Neural cell (in vitro differentiated cells): ENCODE measurements at regions not wholly inside any gene's neighbourhood (a gene's known extent, or its start where the extent isn't known, plus 50 kb on each side); places are given as distances from the start of the nearest gene placed in this dataset.

Experiments used
- H2AFZ ChIP-seq: fragments of 200-600, 300-800 bp; sonication (generic), shearing (Covaris generic); 2 replicates; pipeline ENCODE4 v1.6.0; 2014; ENCODE audit warnings: low read depth, mild to moderate bottlenecking, antibody characterized with exemption, low read length, moderate library complexity
- H3F3A ChIP-seq: fragments of 200-600 bp; shearing (Covaris generic); 2 replicates; pipeline ENCODE4 v1.6.1; 2016; ENCODE audit warnings: mild to moderate bottlenecking, moderate library complexity, mixed read lengths, antibody characterized with exemption, low read length; ENCODE audit not compliant: insufficient read depth, poor library complexity, severe bottlenecking
- H3K27ac ChIP-seq: fragments of 200-600, 300-800 bp; sonication (generic), shearing (Covaris generic); 2 replicates; pipeline ENCODE4 v1.5.1; 2014; ENCODE audit warnings: mild to moderate bottlenecking, low read length, moderate library complexity
- H3K27me3 ChIP-seq: fragments of 300-800, 200-600 bp; sonication (generic), shearing (Covaris generic); 2 replicates; pipeline ENCODE4 v1.6.0; 2014; ENCODE audit warnings: mild to moderate bottlenecking, low read depth, low read length, moderate library complexity; ENCODE audit not compliant: insufficient read depth
- H3K36me3 ChIP-seq: fragments of 300-800, 200-600 bp; sonication (generic), shearing (Covaris generic); 2 replicates; pipeline ENCODE4 v1.5.1; 2014; ENCODE audit warnings: mild to moderate bottlenecking, antibody characterized with exemption, low read length, moderate library complexity; ENCODE audit not compliant: insufficient read depth
- H3K4me2 ChIP-seq: fragments of 300-800, 200-600 bp; sonication (generic), shearing (Covaris generic); 2 replicates; pipeline ENCODE4 v1.6.0; 2014; ENCODE audit warnings: mild to moderate bottlenecking, low read length
- H3K4me3 ChIP-seq: fragments of 300-800, 200-600 bp; sonication (generic), shearing (Covaris generic); 2 replicates; pipeline ENCODE4 v1.5.1; 2014; ENCODE audit warnings: mild to moderate bottlenecking, low read length, moderate library complexity
- H3K79me2 ChIP-seq: fragments of 200-600 bp; shearing (Covaris generic); replicated peaks from 2 replicates; pipeline ENCODE4 v1.6.0; 2014; ENCODE audit warnings: mild to moderate bottlenecking, low read length, moderate library complexity; ENCODE audit not compliant: insufficient read depth
- H3K9ac ChIP-seq: fragments of 300-800, 200-600 bp; sonication (generic), shearing (Covaris generic); 2 replicates; pipeline ENCODE4 v1.6.1; 2016; ENCODE audit warnings: mild to moderate bottlenecking, low read length, mixed read lengths
- H3K9me2 ChIP-seq: fragments of 200-600 bp; shearing (Covaris generic); 2 replicates; pipeline ENCODE4 v1.6.1; 2016; ENCODE audit warnings: mild to moderate bottlenecking, low read length, mixed read lengths; ENCODE audit not compliant: insufficient read depth
- H3K9me3 ChIP-seq: fragments of 200-600, 300-800 bp; sonication (generic), shearing (Covaris generic); 2 replicates; pipeline ENCODE4 v1.6.1; 2016; ENCODE audit warnings: mild to moderate bottlenecking, mixed run types, low read length, moderate library complexity, mixed read lengths
- H4K20me1 ChIP-seq: fragments of 200-600 bp; shearing (Covaris generic); 2 replicates; pipeline ENCODE4 v1.6.1; 2016; ENCODE audit warnings: mild to moderate bottlenecking, mixed run types; ENCODE audit not compliant: insufficient read depth
- CTCF ChIP-seq: fragments of 450-650 bp; IDR thresholded peaks from 2 replicates; pipeline ENCODE4 v1.5.1; 2014; ENCODE audit warnings: antibody characterized with exemption, mild to moderate bottlenecking, moderate library complexity; ENCODE audit not compliant: poor library complexity, severe bottlenecking
- EP300 ChIP-seq: fragments of 450-650 bp; conservative IDR thresholded peaks from 2 replicates; pipeline ENCODE4 v1.6.1; 2014; ENCODE audit warnings: antibody characterized with exemption, mild to moderate bottlenecking, moderate library complexity; ENCODE audit not compliant: poor library complexity, severe bottlenecking
- EZH2 ChIP-seq: fragments of 200-600, 300-800 bp; shearing (Covaris generic), sonication (generic); IDR thresholded peaks from 2 replicates; pipeline ENCODE4 v1.6.1; 2014; ENCODE audit warnings: antibody characterized with exemption, low read length, borderline replicate concordance, mild to moderate bottlenecking; ENCODE audit not compliant: insufficient read depth, poor library complexity, severe bottlenecking
- MXI1 ChIP-seq: fragments of 450-650 bp; conservative IDR thresholded peaks from 2 replicates; pipeline ENCODE4 v1.6.1; 2014; ENCODE audit warnings: antibody characterized with exemption, mild to moderate bottlenecking; ENCODE audit not compliant: poor library complexity, severe bottlenecking
- POLR2AphosphoS5 ChIP-seq: IDR thresholded peaks from 2 replicates; pipeline ENCODE4 v1.6.1; 2012
- RAD21 ChIP-seq: fragments of 450-650 bp; conservative IDR thresholded peaks from 2 replicates; pipeline ENCODE4 v1.6.1; 2014; ENCODE audit warnings: antibody characterized with exemption, mild to moderate bottlenecking, moderate library complexity
- REST ChIP-seq: IDR thresholded peaks from 2 replicates; pipeline ENCODE4 v1.6.1; 2012; ENCODE audit warnings: borderline replicate concordance
- SMC3 ChIP-seq: fragments of 450-650 bp; conservative IDR thresholded peaks from 2 replicates; pipeline ENCODE4 v1.6.1; 2014; ENCODE audit warnings: antibody characterized with exemption, mild to moderate bottlenecking, moderate library complexity; ENCODE audit not compliant: poor library complexity
- TAF1 ChIP-seq: IDR thresholded peaks from 2 replicates; pipeline ENCODE4 v1.6.1; 2012; ENCODE audit warnings: low read depth

GRCh38 chr5:126023994-126024441 lies 399.2 kb upstream of the GRAMD2B start (continued):
- TF ChIP-seq SMC3: no peak

GRCh38 chr5:126027149-126027548 lies 396.1 kb upstream of the GRAMD2B start:
- Histone ChIP-seq H3K79me2 (no peaks in the 10 kb centered on the region), H2AFZ (no peak overlapping the region), H3K4me3 (no peak overlapping the region), H3K4me2 (no peak overlapping the region), H4K20me1 (no peaks in the 10 kb centered on the region), H3F3A (no peaks in the 10 kb centered on the region), H3K36me3 (no peaks in the 10 kb centered on the region), H3K27me3 (no peaks in the 10 kb centered on the region), H3K9me2 (no peaks in the 10 kb centered on the region), H3K9ac (no peak overlapping the region), H3K9me3 (no peaks in the 10 kb centered on the region), H3K27ac (no peak overlapping the region)
- no peak for TF ChIP-seq RAD21
- TF ChIP-seq POLR2AphosphoS5: no peak
- TF ChIP-seq CTCF: no peak
- no peak for TF ChIP-seq EZH2
- TF ChIP-seq TAF1: no peak
- no peak for TF ChIP-seq MXI1
- TF ChIP-seq SMC3: no peak
- TF ChIP-seq EP300: no peak
- TF ChIP-seq REST: no peak

- Histone ChIP-seq H3K4me3 (no peak overlapping the region), H3K27me3 (no peaks in the 10 kb centered on the region), H3F3A (no peaks in the 10 kb centered on the region), H4K20me1 (no peaks in the 10 kb centered on the region), H2AFZ (no peak overlapping the region), H3K4me2 (no peak overlapping the region), H3K27ac (no peak overlapping the region), H3K9me3 (no peaks in the 10 kb centered on the region), H3K9ac (no peak overlapping the region), H3K9me2 (no peaks in the 10 kb centered on the region), H3K79me2 (no peaks in the 10 kb centered on the region), H3K36me3 (no peaks in the 10 kb centered on the region)
- TF ChIP-seq TAF1 (no peak), SMC3 (no peak), EZH2 (no peak)
These were observed 395.6 kb upstream of the GRAMD2B start for GRCh38 chr5:126027652-126028051.
